ENCODE measurements at regions not wholly inside any gene's neighbourhood (a gene's known extent, or its start where the extent isn't known, plus 50 kb on each side); places are given as distances from the start of the nearest gene placed in this dataset.

DNA sequence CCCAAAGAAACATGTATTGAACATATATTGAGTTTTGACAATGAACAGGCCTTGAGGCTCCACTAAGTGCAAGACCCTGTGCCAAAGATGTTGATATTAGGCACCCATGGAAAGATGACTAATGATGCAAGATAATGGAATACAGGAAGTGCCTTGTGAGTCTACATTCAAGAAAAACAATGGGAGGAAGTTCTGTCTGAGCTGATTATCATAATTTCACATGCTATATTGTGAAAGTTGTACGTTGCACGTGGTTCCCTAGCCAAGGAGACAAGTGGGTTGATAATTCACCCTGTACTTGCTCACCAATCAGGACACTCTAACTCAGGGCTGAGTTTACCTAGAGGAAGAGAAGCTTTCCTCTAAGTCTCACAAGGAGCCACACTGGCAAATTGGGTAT, 186.9 kb upstream of the STAC start:
- no peak for DNase-seq (ENCODE audit: low read depth)

- DNase-seq (ENCODE audit: low read depth), result no peak
Measured at GRCh38 chr3:36196058-36196457, 184.2 kb upstream of the STAC start.

DNA sequence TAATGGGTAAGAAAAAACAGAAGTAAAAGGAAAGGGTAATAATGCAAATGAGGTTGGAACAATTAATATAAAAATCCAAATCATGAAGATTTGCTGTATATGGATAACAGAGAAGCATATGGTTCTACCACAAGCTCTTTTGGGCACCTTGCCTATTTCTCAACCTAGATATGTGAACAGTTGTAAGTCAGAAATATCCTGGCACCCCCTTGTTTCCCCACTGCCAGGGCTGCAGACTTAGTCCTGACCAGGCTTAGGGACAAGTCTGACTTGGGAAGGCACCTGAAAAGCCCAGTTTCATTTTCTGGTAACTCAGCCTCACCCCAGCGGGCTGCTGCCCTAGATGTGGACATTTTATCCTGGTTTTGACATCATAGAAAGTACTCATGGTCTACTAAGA, 183.2 kb upstream of the STAC start:
- DNase-seq (ENCODE audit: low read depth), result no peak

DNA sequence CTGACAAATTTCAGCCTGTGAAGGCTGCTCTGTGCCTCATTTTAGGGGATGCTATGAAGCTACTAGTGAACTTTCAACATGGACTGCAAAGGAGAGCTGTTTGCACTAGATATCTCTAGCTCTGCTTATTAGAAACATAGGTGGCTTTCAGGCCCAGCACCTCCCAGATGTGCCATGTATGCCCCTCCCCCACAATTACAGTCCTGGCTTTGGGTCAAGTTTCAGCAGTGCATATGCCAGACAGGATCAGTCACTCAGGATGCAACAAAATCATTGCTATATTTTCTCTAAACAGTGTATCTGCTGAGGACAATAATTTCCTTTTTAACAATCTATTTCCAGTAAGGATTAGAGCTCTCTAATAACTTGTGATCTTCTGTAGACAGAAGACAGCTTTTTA, 178.8 kb upstream of the STAC start:
- DNase-seq (ENCODE audit: low read depth), result no peak

DNA sequence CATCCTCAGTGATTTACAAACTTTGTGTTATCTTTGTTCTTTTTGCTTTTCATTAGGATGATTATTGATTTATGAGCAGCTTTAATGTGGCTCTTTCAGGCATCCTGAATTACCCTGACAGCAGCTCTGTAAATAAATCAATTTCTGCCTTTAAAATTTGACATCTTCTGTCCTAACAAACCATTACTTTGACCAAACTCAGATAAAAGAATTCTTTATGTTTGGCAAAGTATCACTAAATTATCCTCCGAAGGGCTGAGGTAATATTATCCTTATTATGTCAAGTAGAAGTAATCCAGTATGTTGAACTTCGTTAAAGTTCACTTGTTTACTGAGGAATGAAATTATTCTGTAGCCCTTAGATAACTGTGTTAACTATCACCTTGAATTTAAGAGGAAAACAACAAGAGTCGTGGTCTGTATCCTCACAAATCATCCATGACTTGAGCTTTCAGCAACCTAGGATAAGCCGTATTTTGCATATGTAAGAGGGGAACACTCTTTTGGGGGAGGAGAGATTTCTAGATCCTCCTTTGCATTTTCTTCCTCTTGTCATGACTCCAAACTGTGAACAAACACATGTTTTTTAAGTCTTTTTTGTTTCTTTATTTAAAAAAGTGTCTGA, 173.2 kb upstream of the STAC start:
- no peak for DNase-seq (ENCODE audit: low read depth)

DNA sequence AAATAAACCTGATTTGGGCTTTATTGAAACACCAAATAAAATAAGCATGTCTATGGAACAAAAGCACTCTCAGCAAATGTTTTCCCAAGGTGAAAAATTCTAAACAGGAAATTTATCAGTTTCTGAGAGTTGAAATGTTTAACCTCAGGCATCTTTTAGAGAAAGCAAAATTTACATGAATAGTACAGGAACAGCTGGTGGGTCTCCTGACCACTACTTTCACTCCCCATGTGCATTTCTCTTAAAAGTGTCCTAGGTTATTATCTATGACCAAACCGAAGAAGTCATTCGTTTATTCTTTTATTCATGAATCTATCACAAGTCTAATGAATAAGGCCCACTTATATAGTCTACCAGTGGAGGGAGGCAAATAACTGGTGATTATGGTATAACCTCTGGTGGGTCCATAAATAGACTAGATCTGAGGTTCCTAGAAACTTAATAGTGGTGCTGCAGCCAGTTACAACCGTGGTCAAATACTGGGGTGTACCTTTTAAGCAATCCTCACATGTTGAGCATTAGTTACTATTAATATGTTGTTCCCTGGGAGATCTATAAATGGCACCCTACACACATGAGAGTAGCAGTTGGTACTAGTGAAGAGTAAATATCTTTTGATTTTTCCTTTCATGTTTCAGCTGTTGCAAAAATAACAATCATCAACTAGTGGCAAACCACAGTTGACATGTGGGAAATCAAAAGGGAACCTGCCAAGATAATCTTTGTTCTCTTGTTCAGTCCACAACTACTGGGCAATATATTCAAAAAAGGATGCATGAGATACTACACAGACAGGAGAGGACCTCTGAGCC, 169.3 kb upstream of the STAC start:
- no peak for DNase-seq (ENCODE audit: low read depth)

GRCh38 chr3:36211652-36211999, 168.7 kb upstream of the STAC start:
- DNase-seq (ENCODE audit: low read depth), result no peak

DNA sequence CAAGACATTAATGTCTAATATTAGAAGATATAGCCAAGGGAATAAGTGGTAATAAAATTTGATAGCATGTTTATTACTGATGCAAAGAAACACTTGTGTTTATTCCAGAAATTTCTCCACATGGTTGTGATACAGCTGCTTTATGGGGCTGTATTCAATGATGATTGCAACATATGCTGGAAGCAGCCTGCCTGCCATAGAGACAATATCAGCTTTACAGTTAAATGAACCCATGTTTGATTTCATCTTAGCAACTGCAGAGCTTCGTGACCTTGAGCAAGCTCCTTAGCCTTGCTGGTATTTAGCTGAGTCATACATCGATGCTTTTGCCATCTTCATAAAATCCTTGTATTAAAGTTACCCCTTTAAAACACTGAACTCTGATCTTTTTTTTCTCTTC, 168.1 kb upstream of the STAC start:
- no peak for DNase-seq (ENCODE audit: low read depth)

DNA sequence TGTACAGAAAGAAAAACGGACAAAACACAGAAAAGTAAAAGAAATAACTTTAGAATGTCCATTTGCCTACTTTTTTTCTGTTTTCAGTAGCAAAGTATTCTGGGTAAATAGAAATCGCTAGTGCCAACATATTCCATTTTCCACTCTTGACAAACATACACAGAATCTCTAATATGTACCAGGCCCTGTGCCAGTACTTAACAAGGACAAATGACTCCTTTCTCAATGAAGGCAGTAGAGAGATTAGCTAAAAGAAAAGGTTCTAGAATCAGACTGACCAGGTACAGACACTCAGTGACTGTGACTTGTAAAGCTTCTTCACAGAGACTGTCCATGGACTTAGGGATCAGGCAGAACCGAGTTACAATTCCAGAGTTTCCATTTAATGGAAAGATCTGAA, 165.8 kb upstream of the STAC start:
- no peak for DNase-seq (ENCODE audit: low read depth)

DNA sequence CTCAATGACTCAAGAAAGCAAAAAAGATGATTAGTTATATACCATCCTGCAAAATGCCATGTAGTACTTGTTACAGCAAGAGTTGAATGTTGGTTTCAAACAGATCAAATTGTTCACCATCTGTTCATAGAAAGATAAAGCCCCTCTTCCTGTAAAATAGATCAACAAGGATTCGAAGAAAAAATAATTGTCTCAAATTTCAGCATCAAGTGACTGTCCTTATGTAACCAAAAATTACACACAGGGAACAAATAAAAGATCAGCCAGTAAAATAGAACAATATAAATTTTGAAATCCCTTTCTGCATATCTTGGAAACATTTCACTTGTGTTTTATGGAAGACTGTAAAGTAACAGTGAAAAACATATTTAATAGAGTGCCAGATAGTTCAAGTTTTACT, 165.1 kb upstream of the STAC start:
- no peak for DNase-seq (ENCODE audit: low read depth)

GRCh38 chr3:36219398-36219797, 160.9 kb upstream of the STAC start:
- no peak for DNase-seq (ENCODE audit: low read depth)

- DNase-seq (ENCODE audit: low read depth), result no peak
Measured at GRCh38 chr3:36220173-36220572, 160.1 kb upstream of the STAC start.

GRCh38 chr3:36221975-36222374, 158.3 kb upstream of the STAC start:
- DNase-seq (ENCODE audit: low read depth), result no peak

GRCh38 chr3:36227980-36228379, 152.3 kb upstream of the STAC start:
- DNase-seq (ENCODE audit: low read depth), result no peak

DNA sequence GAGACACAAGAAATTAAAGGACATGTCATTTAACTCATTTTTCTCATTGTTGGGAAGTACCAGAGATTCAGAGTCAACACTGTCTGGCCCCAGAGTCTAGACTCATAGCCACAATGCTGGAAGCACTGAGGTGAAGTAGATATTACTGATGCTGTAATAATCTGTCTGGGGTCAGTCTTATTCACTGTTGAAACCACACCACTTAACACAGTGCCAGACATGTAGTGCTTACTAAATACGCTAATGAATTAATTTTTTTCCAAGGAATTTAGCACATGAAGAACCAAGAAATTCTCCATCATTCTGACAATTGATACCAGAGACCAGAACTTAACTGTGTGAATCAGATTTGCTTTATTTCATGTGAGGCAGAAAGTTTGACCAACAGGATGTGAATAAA, 150.8 kb upstream of the STAC start:
- no peak for DNase-seq (ENCODE audit: low read depth)

- no peak for DNase-seq (ENCODE audit: low read depth)
Measured at GRCh38 chr3:36232797-36233489, 147.4 kb upstream of the STAC start.

DNA sequence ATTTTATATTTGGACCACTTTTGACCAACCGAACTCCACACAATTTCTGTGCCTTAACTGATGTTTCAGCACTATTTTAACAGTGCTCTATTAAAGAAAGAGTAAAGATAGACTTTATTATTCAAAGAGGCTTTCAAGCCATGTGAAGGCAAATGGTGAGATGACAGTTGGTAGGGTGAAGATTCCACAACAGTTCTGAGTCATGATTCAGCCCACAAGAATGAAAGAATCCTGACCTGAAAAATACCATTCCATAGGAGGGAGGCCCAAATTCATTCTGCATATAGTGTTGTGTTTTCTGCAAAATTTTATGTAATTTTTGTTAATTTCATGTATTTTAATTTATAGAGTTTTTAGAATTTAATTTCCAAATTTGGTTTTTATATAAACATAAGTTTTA, 135.6 kb upstream of the STAC start:
- DNase-seq (ENCODE audit: low read depth), result no peak

- no peak for DNase-seq (ENCODE audit: low read depth)
Measured at GRCh38 chr3:36248374-36248773, 131.9 kb upstream of the STAC start.

GRCh38 chr3:36250191-36250590, 130.1 kb upstream of the STAC start:
- no peak for DNase-seq (ENCODE audit: low read depth)

- no peak for DNase-seq (ENCODE audit: low read depth)
Measured at GRCh38 chr3:36257158-36257852, 123.0 kb upstream of the STAC start.

DNA sequence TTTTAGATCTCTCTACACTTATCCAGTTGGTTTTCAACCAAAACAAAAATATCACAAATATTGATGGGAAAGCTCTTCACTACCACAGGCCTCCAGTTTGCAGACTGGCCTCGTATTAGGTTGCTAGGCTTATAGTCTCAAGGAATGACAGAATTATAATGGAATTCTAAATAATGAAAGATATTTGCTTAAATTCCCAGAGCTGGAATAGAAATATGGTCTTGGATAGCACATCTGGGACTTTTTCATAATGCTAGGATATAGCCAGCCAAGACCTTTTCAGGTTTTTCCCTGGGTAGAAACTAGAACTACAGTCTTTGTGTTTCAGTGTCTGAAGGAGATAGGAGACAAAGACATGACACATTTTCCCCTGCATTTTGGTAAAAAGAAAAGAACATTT, 121.9 kb upstream of the STAC start:
- no peak for DNase-seq (ENCODE audit: low read depth)

GRCh38 chr3:36259580-36259979, 120.7 kb upstream of the STAC start:
- DNase-seq (ENCODE audit: low read depth), result no peak

DNA sequence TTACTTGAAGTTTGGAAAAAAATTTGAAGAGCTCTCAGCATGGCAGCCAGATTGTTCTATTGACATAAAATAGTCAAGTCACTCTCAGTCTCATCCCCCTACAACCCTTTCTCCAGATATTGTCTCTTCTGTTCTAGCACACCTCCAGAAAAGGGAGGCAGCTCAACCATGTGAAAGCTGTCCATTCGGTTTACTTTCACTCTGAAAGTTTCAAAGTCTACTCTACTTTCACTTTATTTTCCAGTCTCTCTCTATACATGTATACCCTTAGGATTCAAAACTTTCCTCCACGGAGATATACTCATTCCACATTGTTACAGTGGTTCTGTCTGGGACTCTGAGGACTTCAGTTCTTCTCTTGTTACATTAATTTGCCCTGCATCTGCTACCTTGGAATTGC, 111.0 kb upstream of the STAC start:
- no peak for DNase-seq (ENCODE audit: low read depth)
